ENCODE measurements at regions not wholly inside any gene's neighbourhood (a gene's known extent, or its start where the extent isn't known, plus 50 kb on each side); places are given as distances from the start of the nearest gene placed in this dataset.

DNA sequence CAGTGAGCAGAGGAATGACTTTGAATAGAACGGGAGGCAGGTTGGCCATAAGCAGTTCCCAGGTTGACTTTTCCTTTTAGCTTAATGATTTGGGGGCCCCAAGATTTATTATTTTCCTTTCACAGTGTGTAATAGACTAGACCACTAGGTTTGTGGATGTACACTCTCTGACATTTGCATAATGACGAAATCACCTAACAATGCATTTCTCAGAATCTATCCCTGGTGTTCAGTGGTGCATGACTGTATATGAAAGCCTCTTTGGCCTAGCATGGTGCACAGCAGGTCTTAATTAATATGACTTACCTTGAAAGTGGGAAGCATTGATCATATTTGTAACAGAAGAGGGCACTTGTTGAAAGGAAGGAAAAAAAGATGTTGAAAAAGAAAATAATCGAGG, 761.9 kb downstream of the TYW1 start:
- peaks cover 0 to 3% (median 0%) of the 10 kb centered on the region in 12 donors for H3K4me1 ChIP-seq
- no peaks in the 10 kb centered on the region for H3K36me3 ChIP-seq
- no peaks in the 10 kb centered on the region for H3K27me3 ChIP-seq
- DNase-seq, result no peak
- H3K27ac ChIP-seq, result no peak overlapping the region
- 81 to 90% (median 88%) methylated on average over 3 of the region's 3 CpGs for WGBS, 4 donors
- H3K9me3 ChIP-seq, result peaks cover 0 to 6% (median 0%) of the 10 kb centered on the region in 12 donors
- intact Hi-C loops (cut with DNase I), result no loop called here
- no peak for ATAC-seq
- TF ChIP-seq POLR2A (IDR thresholded peaks at IDR 0.05), result no peak
- TF ChIP-seq, protein P1, sequence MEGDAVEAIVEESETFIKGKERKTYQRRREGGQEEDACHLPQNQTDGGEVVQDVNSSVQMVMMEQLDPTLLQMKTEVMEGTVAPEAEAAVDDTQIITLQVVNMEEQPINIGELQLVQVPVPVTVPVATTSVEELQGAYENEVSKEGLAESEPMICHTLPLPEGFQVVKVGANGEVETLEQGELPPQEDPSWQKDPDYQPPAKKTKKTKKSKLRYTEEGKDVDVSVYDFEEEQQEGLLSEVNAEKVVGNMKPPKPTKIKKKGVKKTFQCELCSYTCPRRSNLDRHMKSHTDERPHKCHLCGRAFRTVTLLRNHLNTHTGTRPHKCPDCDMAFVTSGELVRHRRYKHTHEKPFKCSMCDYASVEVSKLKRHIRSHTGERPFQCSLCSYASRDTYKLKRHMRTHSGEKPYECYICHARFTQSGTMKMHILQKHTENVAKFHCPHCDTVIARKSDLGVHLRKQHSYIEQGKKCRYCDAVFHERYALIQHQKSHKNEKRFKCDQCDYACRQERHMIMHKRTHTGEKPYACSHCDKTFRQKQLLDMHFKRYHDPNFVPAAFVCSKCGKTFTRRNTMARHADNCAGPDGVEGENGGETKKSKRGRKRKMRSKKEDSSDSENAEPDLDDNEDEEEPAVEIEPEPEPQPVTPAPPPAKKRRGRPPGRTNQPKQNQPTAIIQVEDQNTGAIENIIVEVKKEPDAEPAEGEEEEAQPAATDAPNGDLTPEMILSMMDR (IDR thresholded peaks at IDR 0.05), result no peak
- no peak overlapping the region for H3K4me3 ChIP-seq

DNA sequence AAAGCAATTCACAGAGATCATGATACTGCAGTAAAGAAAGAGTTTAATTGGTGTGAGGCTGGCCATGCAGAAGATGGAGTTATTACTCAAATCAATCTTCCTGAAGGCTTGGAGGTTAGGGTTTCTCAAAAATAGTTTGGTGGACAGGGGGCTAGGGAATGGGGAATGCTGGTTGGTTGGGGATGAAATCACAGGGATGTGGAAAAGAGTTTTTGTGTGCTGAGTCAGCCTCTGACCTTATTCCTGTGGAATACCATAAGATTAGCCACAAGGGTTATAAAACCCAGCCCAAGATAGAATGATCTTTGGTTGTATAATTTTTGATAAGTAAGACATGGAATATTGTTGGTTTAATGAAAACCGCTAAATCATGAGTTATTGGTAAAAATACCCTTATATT, 764.3 kb downstream of the TYW1 start:
- DNase-seq, result no peak
- no peak for ATAC-seq
- Histone ChIP-seq H3K4me1 (no peaks in the 10 kb centered on the region), H3K27ac (no peak overlapping the region), H3K9me3 (no peaks in the 10 kb centered on the region), H3K27me3 (no peaks in the 10 kb centered on the region), H3K36me3 (no peaks in the 10 kb centered on the region), H3K4me3 (no peak overlapping the region)
- intact Hi-C loops (cut with DNase I), result no loop called here
- TF ChIP-seq, protein P1 (IDR thresholded peaks at IDR 0.05), result no peak
- TF ChIP-seq POLR2A (IDR thresholded peaks at IDR 0.05), result no peak
- 90 to 98% (median 93%) methylated on average over 1 of the region's 1 CpG for WGBS, 4 donors

GRCh38 chr7:67762516-67762915, 765.9 kb downstream of the TYW1 start:
- intact Hi-C loops (cut with DNase I), result no loop called here
- H3K9me3 ChIP-seq, result peaks cover 0 to 10% (median 0%) of the 10 kb centered on the region in 12 donors
- WGBS, 4 donors, result 78 to 85% (median 82%) methylated on average over 4 of the region's 4 CpGs
- TF ChIP-seq, protein P1 (IDR thresholded peaks at IDR 0.05), result no peak
- TF ChIP-seq POLR2A (IDR thresholded peaks at IDR 0.05), result no peak
- DNase-seq (no peak), ATAC-seq (no peak)
- no peaks in the 10 kb centered on the region for H3K36me3 ChIP-seq
- H3K27me3 ChIP-seq, result no peaks in the 10 kb centered on the region
- no peaks in the 10 kb centered on the region for H3K4me1 ChIP-seq
- H3K27ac ChIP-seq, result no peak overlapping the region
- no peak overlapping the region for H3K4me3 ChIP-seq

DNA sequence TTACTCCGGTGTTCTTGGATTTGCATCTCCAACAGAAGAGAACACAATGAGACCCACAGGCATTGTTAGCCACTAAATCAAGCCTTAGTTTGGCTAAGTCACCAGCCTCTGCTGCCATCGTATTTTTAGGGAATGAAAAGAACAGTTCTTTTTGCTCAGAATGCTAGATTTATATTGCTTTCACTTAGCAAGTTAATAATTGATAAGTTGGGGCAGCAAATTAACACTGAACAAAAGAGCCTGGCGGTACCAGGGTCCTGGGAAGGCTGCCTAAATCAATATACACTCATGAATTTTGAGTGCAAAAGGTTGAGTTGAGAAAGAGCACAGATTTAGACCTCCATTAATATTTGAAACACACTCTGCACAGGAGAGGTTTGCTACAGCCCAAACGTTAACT, 767.7 kb downstream of the TYW1 start:
- ATAC-seq (no peak), DNase-seq (no peak)
- H3K27ac ChIP-seq, result no peak overlapping the region
- no peaks in the 10 kb centered on the region for H3K27me3 ChIP-seq
- H3K4me3 ChIP-seq, result no peak overlapping the region
- no peaks in the 10 kb centered on the region for H3K4me1 ChIP-seq
- intact Hi-C loops (cut with DNase I), result no loop called here
- peaks cover 0 to 10% (median 0%) of the 10 kb centered on the region in 12 donors for H3K9me3 ChIP-seq
- TF ChIP-seq, protein P1 (IDR thresholded peaks at IDR 0.05), result no peak
- TF ChIP-seq POLR2A (IDR thresholded peaks at IDR 0.05), result no peak
- 67 to 74% (median 71%) methylated on average over 4 of the region's 4 CpGs for WGBS, 4 donors
- H3K36me3 ChIP-seq, result no peaks in the 10 kb centered on the region
